Skeletal muscle cell (primary cell): ENCODE measurements at regions not wholly inside any gene's neighbourhood (a gene's known extent, or its start where the extent isn't known, plus 50 kb on each side); places are given as distances from the start of the nearest gene placed in this dataset.
"Not testable (repeated sequence)": the region's sequence is repeated elsewhere in the genome, so short reads cannot be mapped to it uniquely, and the experiment has no call there.

Experiments used
- DNase-seq: peaks from one replicate; pipeline ENCODE4 v3.0.0-alpha.2; 2010; ENCODE audit warnings: low read depth
- H3K4me3 ChIP-seq: 2 replicates; pipeline ENCODE4 v1.5.1; 2011; ENCODE audit warnings: low read depth, mild to moderate bottlenecking, control low read depth, low read length, moderate library complexity

GRCh38 chr9:63450836-63451235 is 1834.2 kb downstream of the FOXD4L5 start:
- peak overlapping the region; percentile 24 for H3K4me3 ChIP-seq
- DNase-seq = not testable (repeated sequence)

DNA sequence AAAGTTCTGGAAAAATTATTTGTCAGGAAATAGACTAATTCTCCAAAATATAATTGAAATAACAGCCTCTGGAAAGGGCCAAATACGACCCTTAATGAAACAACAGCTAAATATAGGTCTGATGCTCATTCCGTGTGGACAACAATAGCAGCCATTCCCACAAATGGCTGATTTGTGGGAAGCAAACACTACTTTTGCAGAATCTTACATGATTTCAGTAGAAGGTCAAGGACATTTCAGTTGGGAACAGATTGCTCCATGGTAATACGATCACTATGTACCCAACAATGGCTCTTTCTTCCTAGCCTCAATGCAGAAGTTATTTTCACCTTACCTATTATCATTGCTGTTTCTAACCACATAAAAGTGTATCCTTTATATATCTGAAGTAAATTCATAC is 1859.9 kb downstream of the FOXD4L5 start:
- H3K4me3 ChIP-seq, DNase-seq: not testable (repeated sequence)

DNA sequence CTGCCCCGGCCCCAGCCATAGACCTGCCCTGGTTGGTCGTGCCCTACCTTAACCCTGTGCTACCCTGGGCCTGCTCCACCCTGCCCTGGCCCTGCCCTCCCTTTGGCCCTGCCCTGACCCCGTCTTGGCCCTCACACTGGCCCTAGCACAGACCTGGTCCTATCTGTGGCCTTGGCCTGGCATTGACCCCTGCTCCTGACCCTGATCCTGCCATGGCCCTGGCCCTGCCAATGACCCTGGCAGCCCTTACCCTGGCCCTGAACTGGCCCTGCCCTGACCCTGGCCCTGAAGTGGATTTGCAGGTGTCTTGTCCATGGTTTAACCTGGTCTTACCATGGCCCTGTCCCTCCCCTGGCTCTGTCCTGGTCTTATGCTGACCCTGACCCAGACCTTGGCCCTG is 1894.1 kb downstream of the FOXD4L5 start:
- not testable (repeated sequence) for H3K4me3 ChIP-seq, DNase-seq

- not testable (repeated sequence) for DNase-seq, H3K4me3 ChIP-seq
Observed at GRCh38 chr9:63385479-63385878, 1899.5 kb downstream of the FOXD4L5 start.

- not testable (repeated sequence) for DNase-seq, H3K4me3 ChIP-seq
Observed at GRCh38 chr9:63379864-63380263, 1905.1 kb downstream of the FOXD4L5 start.

GRCh38 chr9:63354219-63354618 is 1930.8 kb downstream of the FOXD4L5 start:
- H3K4me3 ChIP-seq, DNase-seq: not testable (repeated sequence)

GRCh38 chr9:63347347-63347746 is 1937.7 kb downstream of the FOXD4L5 start:
- DNase-seq, H3K4me3 ChIP-seq: not testable (repeated sequence)

DNA sequence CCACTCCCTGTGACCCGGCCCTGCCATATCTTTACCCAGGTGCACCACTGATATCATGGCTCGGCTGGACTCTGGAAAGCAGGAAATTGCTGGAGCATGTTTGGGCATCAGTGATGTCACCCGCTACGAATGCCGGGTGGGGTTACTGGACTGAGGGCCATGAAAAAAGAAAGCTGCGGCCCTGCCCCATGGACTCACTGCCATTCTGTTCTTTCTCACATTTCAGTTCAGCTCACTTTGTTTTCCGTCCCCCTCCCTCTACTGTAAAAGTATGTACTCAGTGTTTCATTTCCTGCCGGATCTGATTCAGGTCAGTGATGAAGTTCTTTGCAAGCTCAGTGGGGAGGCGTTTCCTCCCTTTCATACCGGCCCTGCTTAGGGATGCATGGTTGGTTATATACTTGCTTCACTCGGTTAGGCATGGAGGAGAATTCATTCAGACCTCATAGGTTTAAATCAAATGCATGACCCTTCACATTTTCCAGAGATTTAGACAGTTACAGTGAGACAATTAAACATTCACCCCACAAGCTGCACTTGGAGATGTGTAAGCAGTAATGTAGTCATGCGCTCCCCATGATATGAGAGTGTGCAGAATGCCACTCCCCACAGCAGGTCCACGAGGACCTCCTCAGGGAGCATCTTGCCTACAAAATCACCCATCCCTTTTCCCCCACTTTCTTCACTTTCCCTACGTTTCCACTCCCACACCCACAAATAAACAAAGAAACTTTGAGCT is 1938.5 kb downstream of the FOXD4L5 start:
- DNase-seq = peak; percentile 80
- H3K4me3 ChIP-seq = not testable (repeated sequence)

- DNase-seq, H3K4me3 ChIP-seq: not testable (repeated sequence)
Observed at GRCh38 chr9:63344408-63344807, 1940.6 kb downstream of the FOXD4L5 start.

- not testable (repeated sequence) for H3K4me3 ChIP-seq, DNase-seq
Observed at GRCh38 chr9:63342528-63342927, 1942.5 kb downstream of the FOXD4L5 start.

GRCh38 chr9:63337899-63338604 is 1947.0 kb downstream of the FOXD4L5 start:
- H3K4me3 ChIP-seq = not testable (repeated sequence)
- DNase-seq = peak; percentile 32

DNA sequence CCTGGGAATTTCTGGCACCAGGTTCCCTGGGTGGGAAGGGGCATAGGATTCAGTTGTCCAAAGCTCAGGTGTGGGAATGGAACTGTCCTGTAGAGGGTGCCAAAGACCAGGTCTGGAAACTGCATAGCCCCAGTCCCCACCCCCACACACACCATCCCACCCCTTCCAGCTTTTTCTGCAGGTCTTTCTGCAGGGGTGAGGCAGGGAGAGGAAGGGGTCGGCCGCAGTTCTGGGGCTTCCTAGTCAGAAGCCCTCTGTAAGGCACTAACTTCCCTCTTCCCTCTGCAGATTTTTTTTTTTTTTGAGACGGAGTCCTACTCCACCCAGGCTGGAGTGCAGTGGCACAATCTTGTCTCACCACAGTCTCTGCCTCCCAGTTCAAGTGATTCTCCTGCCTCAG is 1949.7 kb downstream of the FOXD4L5 start:
- not testable (repeated sequence) for DNase-seq, H3K4me3 ChIP-seq

DNA sequence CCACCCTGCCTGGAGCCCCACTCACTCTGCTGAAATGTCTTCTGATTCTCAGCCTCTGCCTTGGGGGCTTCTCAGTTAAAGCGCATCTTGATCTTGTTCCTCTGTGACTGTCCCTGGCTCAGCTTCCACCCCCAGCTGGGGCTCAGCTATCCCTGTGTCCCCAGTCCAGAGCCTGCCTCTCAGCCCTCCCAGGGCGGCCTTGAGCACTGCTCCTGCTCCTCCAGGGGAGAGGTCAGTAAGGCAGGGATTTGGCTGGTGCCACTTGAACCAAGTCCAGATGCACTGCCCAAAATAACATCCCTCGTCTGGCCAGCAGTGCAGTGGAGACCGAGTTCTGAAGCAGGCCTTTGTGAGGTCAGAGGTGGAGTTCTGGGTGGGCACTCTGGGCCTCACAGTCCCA is 1950.8 kb downstream of the FOXD4L5 start:
- DNase-seq = not testable (repeated sequence)

DNA sequence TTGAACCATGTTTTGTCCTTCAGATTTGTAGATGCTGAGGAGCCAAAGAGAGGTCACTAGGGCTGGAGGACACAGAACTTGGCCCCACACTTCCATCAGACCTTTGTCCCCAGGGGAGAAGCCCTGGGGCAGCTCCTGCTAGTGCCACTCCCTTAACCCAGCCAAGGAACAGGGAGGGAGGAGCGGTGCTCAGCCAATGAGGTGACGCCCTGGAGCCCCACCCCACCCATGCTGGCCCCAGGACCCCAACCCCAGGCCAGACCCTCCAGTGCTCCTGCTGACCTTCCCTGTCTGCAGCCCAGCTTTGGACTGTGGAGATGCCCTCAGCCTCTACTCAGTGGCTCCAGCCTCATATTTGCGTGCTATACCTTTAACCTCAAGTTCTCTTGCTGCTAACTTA is 1951.9 kb downstream of the FOXD4L5 start:
- not testable (repeated sequence) for H3K4me3 ChIP-seq

More for the DNA sequence above, 1950.8 kb downstream of the FOXD4L5 start:
- not testable (repeated sequence) for H3K4me3 ChIP-seq

DNA sequence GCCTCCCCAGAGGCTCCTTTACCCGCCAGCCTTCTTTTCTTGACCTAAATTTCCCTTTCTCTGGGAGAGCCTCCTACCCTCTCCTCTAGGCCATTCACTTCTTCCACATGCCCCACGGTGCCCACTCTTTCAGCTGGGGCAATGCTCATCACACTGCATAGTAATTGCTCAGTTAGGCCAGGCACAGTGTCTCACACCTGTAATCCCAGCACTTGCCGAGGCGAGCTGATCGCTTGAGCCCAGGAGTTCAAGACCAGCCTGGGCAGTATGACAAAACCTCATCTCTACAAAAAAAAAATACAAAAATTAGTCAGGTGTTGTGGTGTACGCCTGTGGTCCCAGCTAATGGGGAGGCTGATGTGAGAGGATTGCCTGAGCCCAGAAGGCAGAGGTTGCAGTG is 1956.7 kb downstream of the FOXD4L5 start:
- H3K4me3 ChIP-seq, DNase-seq: not testable (repeated sequence)

More for the DNA sequence above, 1951.9 kb downstream of the FOXD4L5 start:
- DNase-seq = not testable (repeated sequence)

- not testable (repeated sequence) for DNase-seq, H3K4me3 ChIP-seq
Observed at GRCh38 chr9:63327211-63327610, 1957.8 kb downstream of the FOXD4L5 start.

GRCh38 chr9:63326665-63327064 is 1958.3 kb downstream of the FOXD4L5 start:
- not testable (repeated sequence) for DNase-seq, H3K4me3 ChIP-seq

GRCh38 chr9:63325696-63326095 is 1959.3 kb downstream of the FOXD4L5 start:
- not testable (repeated sequence) for DNase-seq

DNA sequence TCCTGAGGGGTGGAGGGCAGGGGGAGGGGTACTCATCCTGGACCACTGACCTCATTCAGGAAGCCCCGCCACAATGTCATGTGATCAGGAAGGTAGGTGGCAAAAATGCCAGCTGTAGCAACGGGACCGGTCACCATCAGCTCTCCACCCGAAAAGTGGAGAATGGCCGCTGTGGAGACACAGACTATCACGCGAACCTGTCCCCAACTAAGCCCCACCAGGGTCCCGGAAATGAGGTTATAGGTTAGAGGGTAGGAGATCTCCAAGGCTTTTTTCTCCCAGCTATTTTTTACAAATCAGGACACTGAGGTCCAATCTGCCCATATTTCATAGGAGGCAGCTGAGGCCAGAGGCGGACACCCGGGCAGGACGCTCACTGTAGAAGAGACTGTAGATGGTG is 1966.9 kb downstream of the FOXD4L5 start:
- H3K4me3 ChIP-seq, DNase-seq: not testable (repeated sequence)

More at GRCh38 chr9:63325696-63326095, 1959.3 kb downstream of the FOXD4L5 start:
- H3K4me3 ChIP-seq = not testable (repeated sequence)

- DNase-seq, H3K4me3 ChIP-seq: not testable (repeated sequence)
Observed at GRCh38 chr9:63315387-63315786, 1969.6 kb downstream of the FOXD4L5 start.
